Activated CD8-positive, alpha-beta memory T cell treated with anti-CD3 and anti-CD28 coated beads, Interleukin-2, amount 10 ng/mL, durations not matched to agents 7 days and 5 days (primary cell): ENCODE measurements at regions not wholly inside any gene's neighbourhood (a gene's known extent, or its start where the extent isn't known, plus 50 kb on each side); places are given as distances from the start of the nearest gene placed in this dataset.

Source experiments
- ATAC-seq: fragments of 150-1000 bp; cut with Tn5 transposase; one replicate; pipeline ENCODE4 v1.10.0; 2021; ENCODE audit warnings: moderate library complexity
- CTCF ChIA-PET: fragments of 350-600 bp; sonication (Branson Sonifier 250); formaldehyde crosslinking; loops from one replicate; lab custom pipeline; 2021; ENCODE audit warnings: antibody characterized with exemption; lab: Charles Lee
- DNase-seq: peaks from one replicate; pipeline ENCODE4 v3.0.0-alpha.2; 2020
- H3K27ac Mint-ChIP-seq: one replicate; pipeline ENCODE4 v1.8.0; 2021; ENCODE audit warnings: mild to moderate bottlenecking, mixed read lengths
- H3K27me3 Mint-ChIP-seq: one replicate; pipeline ENCODE4 v1.8.0; 2021; ENCODE audit warnings: mixed read lengths
- H3K36me3 Mint-ChIP-seq: one replicate; pipeline ENCODE4 v1.8.0; 2021; ENCODE audit warnings: mild to moderate bottlenecking, mixed read lengths
- H3K4me1 Mint-ChIP-seq: one replicate; pipeline ENCODE4 v1.8.0; 2021; ENCODE audit warnings: mixed read lengths
- H3K4me3 Mint-ChIP-seq: one replicate; pipeline ENCODE4 v1.8.0; 2021; ENCODE audit warnings: mild to moderate bottlenecking, moderate library complexity, mixed read lengths
- H3K9me3 Mint-ChIP-seq: one replicate; pipeline ENCODE4 v1.8.0; 2022; ENCODE audit warnings: low read depth, mixed read lengths

DNA sequence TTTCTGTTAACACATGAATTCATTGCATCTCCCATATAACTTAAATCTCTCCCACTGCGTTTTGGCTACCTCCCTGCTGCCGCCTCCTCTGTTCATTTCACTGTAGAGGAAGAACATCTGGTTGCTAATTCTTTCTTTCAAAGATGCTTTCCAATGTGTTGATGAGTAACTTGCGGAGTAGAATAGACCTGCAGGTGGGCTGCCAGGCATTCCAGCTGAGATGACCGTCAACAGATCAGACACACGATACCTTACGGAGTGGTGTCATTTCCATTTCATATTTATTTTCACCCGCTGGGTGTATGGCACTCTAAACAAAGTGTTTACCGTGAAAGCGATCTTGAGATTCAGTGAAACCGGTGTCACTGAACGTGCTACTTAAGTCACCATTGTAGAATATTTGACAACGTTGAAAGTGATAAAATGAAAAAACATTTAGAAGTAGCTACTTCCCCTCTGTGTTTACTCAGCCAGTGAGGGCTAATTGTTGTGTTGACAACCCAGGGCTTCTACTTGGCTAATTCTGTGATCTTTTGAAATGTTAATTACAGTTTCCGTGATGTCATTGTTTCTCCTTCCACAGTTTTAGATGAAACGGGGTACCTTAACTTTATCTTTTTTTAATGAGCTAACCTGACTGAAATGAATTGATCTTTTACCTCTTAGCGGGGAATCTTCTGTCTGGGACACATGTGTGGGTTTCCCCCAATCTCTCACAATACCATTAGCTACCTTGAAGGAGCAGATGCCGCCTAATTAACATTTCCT, 228.5 kb upstream of the ARGLU1 start:
- DNase-seq (no peak), ATAC-seq (no peak)
- H3K36me3 Mint-ChIP-seq: no peaks in the 10 kb centered on the region
- peak overlapping the region; percentile 14 for H3K4me3 Mint-ChIP-seq
- no peaks in the 10 kb centered on the region for H3K9me3 Mint-ChIP-seq
- no peaks in the 10 kb centered on the region for H3K27me3 Mint-ChIP-seq
- CTCF ChIA-PET: no interaction called here
- H3K27ac Mint-ChIP-seq: no peak overlapping the region
- H3K4me1 Mint-ChIP-seq: no peaks in the 10 kb centered on the region

DNA sequence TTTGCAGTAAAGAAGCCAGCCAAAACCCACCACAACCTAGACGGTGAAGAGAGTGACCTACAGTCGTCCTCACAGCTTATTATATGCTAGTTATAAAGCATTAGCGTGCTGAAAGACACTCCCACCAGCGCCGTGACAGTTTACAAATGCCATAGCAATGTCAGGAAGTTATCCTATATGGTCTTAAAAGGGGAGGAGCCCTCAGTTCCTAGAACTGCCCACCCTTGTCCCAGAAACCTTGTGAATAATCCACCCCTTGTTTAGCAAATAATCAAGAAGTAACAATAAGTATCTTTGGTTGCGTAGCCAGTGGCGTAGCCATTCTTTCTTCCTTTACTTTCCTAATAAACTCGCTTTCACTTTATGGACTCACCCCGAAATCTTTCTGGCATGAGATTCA, 227.9 kb upstream of the ARGLU1 start:
- peak overlapping the region; percentile 14 for H3K4me3 Mint-ChIP-seq
- no peak for DNase-seq
- no peaks in the 10 kb centered on the region for H3K36me3 Mint-ChIP-seq
- no peak for ATAC-seq
- no peaks in the 10 kb centered on the region for H3K4me1 Mint-ChIP-seq
- H3K27ac Mint-ChIP-seq: no peak overlapping the region
- H3K9me3 Mint-ChIP-seq: no peaks in the 10 kb centered on the region
- H3K27me3 Mint-ChIP-seq: no peaks in the 10 kb centered on the region
- CTCF ChIA-PET: no interaction called here

GRCh38 chr13:106794117-106794516, 226.2 kb upstream of the ARGLU1 start:
- no peaks in the 10 kb centered on the region for H3K36me3 Mint-ChIP-seq
- H3K9me3 Mint-ChIP-seq: no peaks in the 10 kb centered on the region
- H3K27ac Mint-ChIP-seq: no peak overlapping the region
- DNase-seq: no peak
- H3K4me3 Mint-ChIP-seq: no peak overlapping the region
- no peaks in the 10 kb centered on the region for H3K4me1 Mint-ChIP-seq
- no peaks in the 10 kb centered on the region for H3K27me3 Mint-ChIP-seq
- CTCF ChIA-PET: no interaction called here
- ATAC-seq: no peak

- ATAC-seq: no peak
- Mint-ChIP-seq H3K27ac (no peak overlapping the region), H3K27me3 (no peaks in the 10 kb centered on the region), H3K4me1 (no peaks in the 10 kb centered on the region), H3K4me3 (no peak overlapping the region), H3K36me3 (no peaks in the 10 kb centered on the region), H3K9me3 (no peaks in the 10 kb centered on the region)
- CTCF ChIA-PET: no interaction called here
- no peak for DNase-seq
Measured at GRCh38 chr13:106789911-106790310, 222.0 kb upstream of the ARGLU1 start.

DNA sequence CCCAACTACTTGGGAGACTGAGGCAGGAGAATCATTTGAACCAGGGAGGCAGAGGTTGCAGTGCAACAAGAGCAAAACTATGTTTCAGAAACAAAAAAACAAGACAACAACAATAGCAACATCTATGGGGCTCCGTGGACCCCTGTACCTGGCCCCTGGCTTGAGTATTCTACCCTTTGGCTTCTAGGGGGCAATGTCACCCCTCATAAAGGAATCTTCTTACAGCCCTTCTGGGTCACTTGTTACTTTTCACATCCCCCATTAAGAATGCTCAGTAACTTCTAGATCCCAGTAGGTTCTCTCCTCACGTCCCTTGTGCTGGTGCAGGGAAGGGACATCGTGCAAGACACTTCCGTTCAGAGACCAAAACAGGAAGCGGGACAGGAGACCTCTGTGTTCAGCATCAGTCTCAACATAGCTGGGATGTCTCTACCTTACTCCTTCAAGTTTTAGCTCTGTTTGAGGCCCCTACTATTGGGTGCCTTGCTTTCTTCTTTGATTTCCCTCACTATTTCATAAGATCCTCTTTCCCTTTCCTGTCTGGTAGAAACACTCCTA, 218.1 kb upstream of the ARGLU1 start:
- H3K27me3 Mint-ChIP-seq: no peaks in the 10 kb centered on the region
- DNase-seq: no peak
- no peak for ATAC-seq
- CTCF ChIA-PET: no interaction called here
- H3K4me3 Mint-ChIP-seq: no peak overlapping the region
- H3K27ac Mint-ChIP-seq: no peak overlapping the region
- H3K9me3 Mint-ChIP-seq: no peaks in the 10 kb centered on the region
- H3K4me1 Mint-ChIP-seq: no peaks in the 10 kb centered on the region
- no peaks in the 10 kb centered on the region for H3K36me3 Mint-ChIP-seq

GRCh38 chr13:106774621-106775020, 206.7 kb upstream of the ARGLU1 start:
- Mint-ChIP-seq H3K4me3 (no peak overlapping the region), H3K4me1 (no peaks in the 10 kb centered on the region), H3K27ac (no peak overlapping the region), H3K9me3 (peaks cover 5% of the 10 kb centered on the region), H3K36me3 (no peaks in the 10 kb centered on the region), H3K27me3 (no peaks in the 10 kb centered on the region)
- CTCF ChIA-PET: no interaction called here
- no peak for ATAC-seq
- no peak for DNase-seq

- H3K9me3 Mint-ChIP-seq: peaks cover 7% of the 10 kb centered on the region
- H3K27me3 Mint-ChIP-seq: no peaks in the 10 kb centered on the region
- H3K4me3 Mint-ChIP-seq: no peak overlapping the region
- CTCF ChIA-PET: no interaction called here
- no peak overlapping the region for H3K27ac Mint-ChIP-seq
- H3K36me3 Mint-ChIP-seq: no peaks in the 10 kb centered on the region
- DNase-seq: no peak
- H3K4me1 Mint-ChIP-seq: no peaks in the 10 kb centered on the region
- no peak for ATAC-seq
Measured at GRCh38 chr13:106772006-106772601, 204.2 kb upstream of the ARGLU1 start.

GRCh38 chr13:106768991-106769390, 201.1 kb upstream of the ARGLU1 start:
- no peaks in the 10 kb centered on the region for H3K27me3 Mint-ChIP-seq
- H3K4me1 Mint-ChIP-seq: no peaks in the 10 kb centered on the region
- CTCF ChIA-PET: no interaction called here
- no peaks in the 10 kb centered on the region for H3K36me3 Mint-ChIP-seq
- H3K27ac Mint-ChIP-seq: no peak overlapping the region
- DNase-seq (no peak), ATAC-seq (no peak)
- peaks cover 1% of the 10 kb centered on the region for H3K9me3 Mint-ChIP-seq
- no peak overlapping the region for H3K4me3 Mint-ChIP-seq

DNA sequence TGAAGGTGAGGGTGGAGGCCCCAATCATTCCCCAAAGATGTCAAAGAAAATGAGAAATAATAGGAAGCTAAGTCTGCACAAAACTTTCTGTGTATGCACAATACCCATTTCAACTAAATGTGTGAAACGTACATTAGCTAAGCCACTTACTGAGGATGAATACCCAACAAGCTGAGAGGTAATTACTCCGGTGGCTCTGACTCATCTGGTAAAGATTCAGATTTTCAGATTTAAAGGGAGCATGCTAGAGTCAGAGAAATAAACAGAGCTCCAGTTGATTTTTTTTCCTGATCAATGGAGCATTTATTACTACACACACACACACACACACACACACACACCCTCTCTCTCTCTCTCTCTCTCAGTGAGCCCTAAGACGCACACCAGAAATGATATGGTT, 194.8 kb upstream of the ARGLU1 start:
- Mint-ChIP-seq H3K4me3 (no peak overlapping the region), H3K36me3 (no peaks in the 10 kb centered on the region), H3K27me3 (no peaks in the 10 kb centered on the region), H3K27ac (no peak overlapping the region), H3K9me3 (peaks cover 1% of the 10 kb centered on the region), H3K4me1 (no peaks in the 10 kb centered on the region)
- ATAC-seq: no peak
- CTCF ChIA-PET: no interaction called here
- no peak for DNase-seq

- Mint-ChIP-seq H3K4me3 (no peak overlapping the region), H3K4me1 (no peaks in the 10 kb centered on the region), H3K36me3 (no peaks in the 10 kb centered on the region), H3K27ac (no peak overlapping the region), H3K27me3 (peaks cover 3% of the 10 kb centered on the region), H3K9me3 (no peaks in the 10 kb centered on the region)
- ATAC-seq (no peak), DNase-seq (no peak)
- CTCF ChIA-PET: no interaction called here
Measured at GRCh38 chr13:106756446-106756845, 188.5 kb upstream of the ARGLU1 start.

DNA sequence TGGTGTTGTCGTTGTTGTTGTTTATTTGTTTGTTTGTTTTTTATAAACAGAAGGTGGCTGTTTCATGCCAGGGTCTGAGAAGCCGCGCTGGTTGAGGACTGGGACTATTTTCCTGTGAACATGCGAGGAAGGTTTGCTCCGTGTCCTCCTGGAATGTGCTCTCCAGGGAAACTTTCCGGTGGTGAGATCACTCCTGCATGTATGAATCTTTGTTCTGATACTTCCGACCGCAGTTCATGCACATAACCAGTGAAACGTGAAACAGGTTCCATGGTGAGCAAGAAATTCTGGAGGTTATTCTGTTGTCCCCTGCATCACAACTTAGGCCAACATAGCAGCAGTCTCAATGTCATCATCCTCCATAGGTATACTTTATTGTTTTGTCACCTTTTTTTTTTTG, 187.6 kb upstream of the ARGLU1 start:
- no peak for DNase-seq
- CTCF ChIA-PET: no interaction called here
- Mint-ChIP-seq H3K27me3 (peaks cover 3% of the 10 kb centered on the region), H3K4me1 (no peaks in the 10 kb centered on the region), H3K9me3 (no peaks in the 10 kb centered on the region), H3K4me3 (no peak overlapping the region), H3K27ac (no peak overlapping the region), H3K36me3 (no peaks in the 10 kb centered on the region)
- no peak for ATAC-seq

- H3K27ac Mint-ChIP-seq: no peak overlapping the region
- no peaks in the 10 kb centered on the region for H3K4me1 Mint-ChIP-seq
- H3K27me3 Mint-ChIP-seq: peaks cover 3% of the 10 kb centered on the region
- H3K4me3 Mint-ChIP-seq: no peak overlapping the region
- ATAC-seq: no peak
- CTCF ChIA-PET: no interaction called here
- H3K36me3 Mint-ChIP-seq: no peaks in the 10 kb centered on the region
- DNase-seq: no peak
- no peaks in the 10 kb centered on the region for H3K9me3 Mint-ChIP-seq
Measured at GRCh38 chr13:106753251-106753650, 185.3 kb upstream of the ARGLU1 start.

- Mint-ChIP-seq H3K4me3 (no peak overlapping the region), H3K9me3 (no peaks in the 10 kb centered on the region), H3K27ac (no peak overlapping the region), H3K4me1 (no peaks in the 10 kb centered on the region), H3K36me3 (no peaks in the 10 kb centered on the region), H3K27me3 (peaks cover 3% of the 10 kb centered on the region)
- CTCF ChIA-PET: no interaction called here
- no peak for ATAC-seq
- no peak for DNase-seq
Measured at GRCh38 chr13:106752584-106753170, 184.7 kb upstream of the ARGLU1 start.

DNA sequence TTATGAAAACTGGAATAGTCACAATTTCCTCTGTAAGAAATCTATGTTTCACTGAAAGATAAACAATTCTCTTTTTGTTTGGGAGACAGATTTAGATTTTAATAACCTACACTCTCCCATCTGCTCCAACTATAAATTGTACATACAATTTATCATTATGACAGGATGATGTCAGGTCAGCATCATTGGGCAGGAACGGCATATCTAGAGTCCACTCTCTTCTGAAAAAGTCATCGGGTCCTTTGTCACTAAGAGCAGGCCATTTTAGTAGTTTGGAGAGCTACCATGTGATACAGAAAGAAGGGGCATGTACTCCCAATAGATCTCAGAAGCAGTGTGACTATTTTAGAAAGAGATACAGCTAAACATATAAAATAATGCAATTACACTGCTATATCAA, 180.8 kb upstream of the ARGLU1 start:
- ATAC-seq (no peak), DNase-seq (no peak)
- H3K27me3 Mint-ChIP-seq: peaks cover 3% of the 10 kb centered on the region
- no peak overlapping the region for H3K4me3 Mint-ChIP-seq
- no peaks in the 10 kb centered on the region for H3K4me1 Mint-ChIP-seq
- H3K36me3 Mint-ChIP-seq: no peaks in the 10 kb centered on the region
- no peaks in the 10 kb centered on the region for H3K9me3 Mint-ChIP-seq
- no peak overlapping the region for H3K27ac Mint-ChIP-seq
- CTCF ChIA-PET: no interaction called here
